ENCODE measurements at regions not wholly inside any gene's neighbourhood (a gene's known extent, or its start where the extent isn't known, plus 50 kb on each side); places are given as distances from the start of the nearest gene placed in this dataset.

DNA sequence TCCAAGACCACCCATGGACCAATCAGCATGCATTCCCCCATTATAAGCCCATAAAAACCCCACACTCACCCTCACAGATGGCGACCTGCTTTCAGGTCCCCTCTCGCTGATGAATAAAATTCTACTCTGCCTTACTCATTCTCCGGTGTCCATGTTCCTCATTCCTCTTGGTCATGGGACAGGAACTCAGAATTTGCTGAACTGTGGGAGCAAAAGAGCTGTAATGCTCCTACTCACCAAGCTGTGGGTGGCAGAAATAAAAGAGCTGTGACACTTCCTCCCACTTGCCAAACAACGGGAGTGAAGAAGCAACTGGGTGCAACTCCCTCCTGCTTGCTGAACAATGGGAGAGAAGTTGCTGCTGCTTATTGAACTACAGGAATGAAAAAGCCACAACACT, 168.5 kb upstream of the PCDH18 start:
- no peaks in the 10 kb centered on the region for H3K9me3 ChIP-seq (ENCODE audit: control insufficient read depth in 3 of 3, low read length in 3 of 3)
- H3K4me1 ChIP-seq (ENCODE audit: control insufficient read depth in 3 of 3, insufficient read depth in 3 of 3, low read length in 3 of 3), result peaks cover 0 to 5% (median 0%) of the 10 kb centered on the region in 3 donors
- no peak overlapping the region for H3K27ac ChIP-seq (ENCODE audit: low read depth, low read length)
- no peaks in the 10 kb centered on the region for H3K36me3 ChIP-seq (ENCODE audit: control insufficient read depth in 3 of 3, insufficient read depth in 3 of 3, low read length in 3 of 3)
- H3K27me3 ChIP-seq (ENCODE audit: control insufficient read depth in 3 of 3, insufficient read depth in 3 of 3, low read length in 3 of 3), result no peaks in the 10 kb centered on the region
- H3K9ac ChIP-seq (ENCODE audit: low read depth in 1 of 3, low read length in 3 of 3), result no peak overlapping the region
- H3K4me3 ChIP-seq (ENCODE audit: low read length in 3 of 3), result no peak overlapping the region

DNA sequence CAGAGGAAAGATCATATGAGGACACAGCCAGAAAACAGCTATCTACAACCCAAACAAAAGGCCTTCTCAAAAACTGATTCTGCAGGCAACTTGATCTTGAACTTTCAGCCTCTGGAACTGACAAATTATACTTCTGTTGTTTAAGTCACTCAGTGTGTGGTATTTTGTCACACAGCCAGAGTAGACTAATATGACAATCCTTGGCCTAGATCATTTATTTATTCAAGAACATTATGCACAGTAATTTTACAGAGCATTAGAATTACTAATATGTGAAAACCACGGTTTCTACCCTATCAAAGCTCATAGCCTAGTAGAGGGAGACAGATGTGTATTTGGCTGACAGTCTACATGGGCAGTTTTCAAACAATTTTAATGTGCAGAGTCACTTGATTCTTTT, 167.8 kb upstream of the PCDH18 start:
- no peak overlapping the region for H3K4me3 ChIP-seq (ENCODE audit: low read length in 3 of 3)

DNA sequence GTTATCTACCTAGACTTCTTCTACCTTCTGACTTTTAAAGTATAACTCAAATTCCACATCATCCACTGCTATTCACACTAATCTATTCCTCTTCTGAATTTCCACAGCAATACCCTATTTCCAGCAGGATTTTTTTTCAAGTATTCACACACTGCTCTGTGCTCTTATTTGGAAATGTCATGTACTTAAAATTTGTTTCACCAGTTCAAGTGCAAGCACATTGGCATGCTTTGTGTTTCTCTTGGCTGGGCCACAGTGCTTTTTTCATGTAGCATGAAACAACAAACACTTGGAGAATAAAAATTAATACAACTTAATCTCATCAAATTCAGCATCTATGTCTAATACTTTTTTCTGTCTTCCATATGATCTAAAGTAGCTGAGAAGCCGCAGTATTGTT, 161.8 kb upstream of the PCDH18 start:
- no peaks in the 10 kb centered on the region for H3K27me3 ChIP-seq (ENCODE audit: control insufficient read depth in 3 of 3, insufficient read depth in 3 of 3, low read length in 3 of 3)
- no peaks in the 10 kb centered on the region for H3K36me3 ChIP-seq (ENCODE audit: control insufficient read depth in 3 of 3, insufficient read depth in 3 of 3, low read length in 3 of 3)
- no peak overlapping the region for H3K4me3 ChIP-seq (ENCODE audit: low read length in 3 of 3)
- no peaks in the 10 kb centered on the region for H3K9me3 ChIP-seq (ENCODE audit: control insufficient read depth in 3 of 3, low read length in 3 of 3)
- no peak overlapping the region for H3K9ac ChIP-seq (ENCODE audit: low read depth in 1 of 3, low read length in 3 of 3)
- no peaks in the 10 kb centered on the region for H3K4me1 ChIP-seq (ENCODE audit: control insufficient read depth in 3 of 3, insufficient read depth in 3 of 3, low read length in 3 of 3)
- no peak overlapping the region for H3K27ac ChIP-seq (ENCODE audit: low read depth, low read length)

More for the DNA sequence above, 167.8 kb upstream of the PCDH18 start:
- H3K9me3 ChIP-seq (ENCODE audit: control insufficient read depth in 3 of 3, low read length in 3 of 3), result no peaks in the 10 kb centered on the region
- H3K4me1 ChIP-seq (ENCODE audit: control insufficient read depth in 3 of 3, insufficient read depth in 3 of 3, low read length in 3 of 3), result peaks cover 0 to 1% (median 0%) of the 10 kb centered on the region in 3 donors
- no peaks in the 10 kb centered on the region for H3K36me3 ChIP-seq (ENCODE audit: control insufficient read depth in 3 of 3, insufficient read depth in 3 of 3, low read length in 3 of 3)
- no peak overlapping the region for H3K9ac ChIP-seq (ENCODE audit: low read depth in 1 of 3, low read length in 3 of 3)
- no peak overlapping the region for H3K27ac ChIP-seq (ENCODE audit: low read depth, low read length)
- H3K27me3 ChIP-seq (ENCODE audit: control insufficient read depth in 3 of 3, insufficient read depth in 3 of 3, low read length in 3 of 3), result no peaks in the 10 kb centered on the region

DNA sequence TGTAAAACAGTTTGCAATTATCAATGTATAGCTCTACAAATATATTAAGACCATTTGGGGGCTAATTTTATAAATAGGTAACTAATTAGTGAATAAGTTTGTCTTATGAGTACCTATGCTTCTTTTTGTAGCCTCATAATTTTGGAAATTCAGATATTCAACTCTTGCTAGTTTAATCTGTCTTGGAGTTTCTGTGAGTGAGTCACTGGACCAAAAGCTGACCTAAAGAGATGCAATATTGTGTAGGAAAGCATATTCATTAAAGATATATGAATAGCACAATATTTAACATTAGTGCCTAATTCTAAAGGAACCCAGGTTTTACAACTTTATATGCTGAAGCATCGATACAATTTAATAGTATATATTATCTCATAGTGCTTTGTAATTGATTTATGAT, 161.3 kb upstream of the PCDH18 start:
- Histone ChIP-seq H3K36me3 (ENCODE audit: control insufficient read depth in 3 of 3, insufficient read depth in 3 of 3, low read length in 3 of 3) (no peaks in the 10 kb centered on the region), H3K27ac (ENCODE audit: low read depth, low read length) (no peak overlapping the region), H3K4me3 (ENCODE audit: low read length in 3 of 3) (no peak overlapping the region), H3K9me3 (ENCODE audit: control insufficient read depth in 3 of 3, low read length in 3 of 3) (no peaks in the 10 kb centered on the region), H3K4me1 (ENCODE audit: control insufficient read depth in 3 of 3, insufficient read depth in 3 of 3, low read length in 3 of 3) (no peaks in the 10 kb centered on the region), H3K9ac (ENCODE audit: low read depth in 1 of 3, low read length in 3 of 3) (no peak overlapping the region), H3K27me3 (ENCODE audit: control insufficient read depth in 3 of 3, insufficient read depth in 3 of 3, low read length in 3 of 3) (no peaks in the 10 kb centered on the region)

DNA sequence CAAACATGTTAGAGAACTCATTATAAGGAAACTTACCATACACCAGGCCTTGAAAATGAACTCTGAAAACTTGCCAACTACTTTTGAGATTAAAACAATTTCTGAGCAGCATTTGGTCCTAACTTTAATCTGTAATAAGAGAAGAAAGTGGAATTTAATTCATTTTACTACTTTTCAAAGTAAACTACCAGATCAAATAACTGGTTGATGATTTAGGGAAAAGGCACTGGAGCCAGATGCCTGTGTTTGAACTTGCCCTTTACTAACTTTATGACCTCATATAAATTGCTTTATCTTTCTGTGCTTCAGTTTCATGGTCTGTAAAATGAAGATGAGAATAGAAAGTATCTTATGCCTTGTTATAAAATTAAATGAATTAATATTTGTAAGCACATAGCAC, 159.9 kb upstream of the PCDH18 start:
- Histone ChIP-seq H3K36me3 (ENCODE audit: control insufficient read depth in 3 of 3, insufficient read depth in 3 of 3, low read length in 3 of 3) (no peaks in the 10 kb centered on the region), H3K27me3 (ENCODE audit: control insufficient read depth in 3 of 3, insufficient read depth in 3 of 3, low read length in 3 of 3) (no peaks in the 10 kb centered on the region), H3K9me3 (ENCODE audit: control insufficient read depth in 3 of 3, low read length in 3 of 3) (no peaks in the 10 kb centered on the region), H3K4me3 (ENCODE audit: low read length in 3 of 3) (no peak overlapping the region), H3K27ac (ENCODE audit: low read depth, low read length) (no peak overlapping the region), H3K4me1 (ENCODE audit: control insufficient read depth in 3 of 3, insufficient read depth in 3 of 3, low read length in 3 of 3) (no peaks in the 10 kb centered on the region), H3K9ac (ENCODE audit: low read depth in 1 of 3, low read length in 3 of 3) (no peak overlapping the region)

DNA sequence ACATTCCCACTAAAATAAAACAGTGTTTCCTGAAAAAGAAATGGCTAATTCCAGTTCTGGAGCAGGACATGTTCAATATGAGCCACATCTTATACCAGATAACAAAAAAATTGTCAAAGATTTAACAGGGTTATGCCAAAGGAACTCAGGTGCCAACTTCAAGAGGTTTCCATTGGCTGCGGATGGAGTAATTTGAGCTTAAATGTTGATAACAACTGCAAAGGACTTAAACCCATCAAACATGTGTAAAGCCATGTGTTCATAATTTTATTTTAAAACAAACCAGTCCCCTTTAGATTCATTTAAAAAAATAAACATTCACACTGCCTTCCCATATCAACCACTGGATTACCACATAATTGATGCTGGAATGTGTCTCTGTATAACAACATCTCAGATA, 156.4 kb upstream of the PCDH18 start:
- Histone ChIP-seq H3K27ac (ENCODE audit: low read depth, low read length) (no peak overlapping the region), H3K4me3 (ENCODE audit: low read length in 3 of 3) (no peak overlapping the region), H3K9ac (ENCODE audit: low read depth in 1 of 3, low read length in 3 of 3) (no peak overlapping the region), H3K4me1 (ENCODE audit: control insufficient read depth in 3 of 3, insufficient read depth in 3 of 3, low read length in 3 of 3) (no peaks in the 10 kb centered on the region), H3K9me3 (ENCODE audit: control insufficient read depth in 3 of 3, low read length in 3 of 3) (no peaks in the 10 kb centered on the region), H3K27me3 (ENCODE audit: control insufficient read depth in 3 of 3, insufficient read depth in 3 of 3, low read length in 3 of 3) (no peaks in the 10 kb centered on the region), H3K36me3 (ENCODE audit: control insufficient read depth in 3 of 3, insufficient read depth in 3 of 3, low read length in 3 of 3) (no peaks in the 10 kb centered on the region)

DNA sequence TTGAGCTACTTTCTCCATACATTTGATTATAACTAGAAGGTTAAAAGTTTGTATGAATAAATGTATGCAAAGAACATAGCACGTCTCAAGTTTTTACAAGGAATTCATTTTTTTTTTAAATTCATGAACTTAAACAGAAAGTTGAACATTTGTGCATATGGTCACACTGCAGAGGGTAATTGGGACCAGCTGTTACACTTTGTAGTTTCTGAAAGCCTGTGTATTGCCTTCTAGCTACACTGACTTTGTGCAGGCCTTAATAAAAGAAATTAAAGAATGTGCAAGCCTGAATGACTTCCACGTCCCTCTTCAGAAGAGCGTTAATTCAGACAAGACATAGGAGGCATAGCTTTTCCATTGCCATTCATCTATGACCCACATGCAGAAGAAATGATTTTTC, 153.1 kb upstream of the PCDH18 start:
- Histone ChIP-seq H3K4me3 (ENCODE audit: low read length in 3 of 3) (no peak overlapping the region), H3K4me1 (ENCODE audit: control insufficient read depth in 3 of 3, insufficient read depth in 3 of 3, low read length in 3 of 3) (no peaks in the 10 kb centered on the region), H3K36me3 (ENCODE audit: control insufficient read depth in 3 of 3, insufficient read depth in 3 of 3, low read length in 3 of 3) (no peaks in the 10 kb centered on the region), H3K27me3 (ENCODE audit: control insufficient read depth in 3 of 3, insufficient read depth in 3 of 3, low read length in 3 of 3) (no peaks in the 10 kb centered on the region), H3K27ac (ENCODE audit: low read depth, low read length) (no peak overlapping the region), H3K9ac (ENCODE audit: low read depth in 1 of 3, low read length in 3 of 3) (no peak overlapping the region), H3K9me3 (ENCODE audit: control insufficient read depth in 3 of 3, low read length in 3 of 3) (no peaks in the 10 kb centered on the region)

DNA sequence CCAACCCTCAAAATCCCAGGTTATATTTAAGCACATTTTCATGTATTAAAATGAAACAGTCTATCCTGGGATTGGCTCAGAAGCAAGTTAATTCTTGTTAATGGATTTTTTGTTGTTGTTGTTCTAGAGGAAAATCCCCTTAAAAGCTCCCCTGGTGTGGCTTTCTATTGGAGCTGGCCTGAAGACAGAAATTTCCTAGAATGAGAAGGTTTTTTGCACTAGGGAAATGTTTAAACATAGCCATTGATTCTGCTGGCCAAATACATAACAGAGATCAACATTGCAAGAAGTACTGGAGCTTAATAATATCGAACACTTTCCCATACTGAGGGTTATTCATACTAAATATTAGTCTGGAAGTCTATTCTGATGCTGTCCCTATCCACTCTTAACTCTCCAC, 148.8 kb upstream of the PCDH18 start:
- Histone ChIP-seq H3K4me3 (ENCODE audit: low read length in 3 of 3) (no peak overlapping the region), H3K27me3 (ENCODE audit: control insufficient read depth in 3 of 3, insufficient read depth in 3 of 3, low read length in 3 of 3) (no peaks in the 10 kb centered on the region), H3K4me1 (ENCODE audit: control insufficient read depth in 3 of 3, insufficient read depth in 3 of 3, low read length in 3 of 3) (no peaks in the 10 kb centered on the region), H3K27ac (ENCODE audit: low read depth, low read length) (no peak overlapping the region), H3K9me3 (ENCODE audit: control insufficient read depth in 3 of 3, low read length in 3 of 3) (no peaks in the 10 kb centered on the region), H3K36me3 (ENCODE audit: control insufficient read depth in 3 of 3, insufficient read depth in 3 of 3, low read length in 3 of 3) (no peaks in the 10 kb centered on the region), H3K9ac (ENCODE audit: low read depth in 1 of 3, low read length in 3 of 3) (no peak overlapping the region)

DNA sequence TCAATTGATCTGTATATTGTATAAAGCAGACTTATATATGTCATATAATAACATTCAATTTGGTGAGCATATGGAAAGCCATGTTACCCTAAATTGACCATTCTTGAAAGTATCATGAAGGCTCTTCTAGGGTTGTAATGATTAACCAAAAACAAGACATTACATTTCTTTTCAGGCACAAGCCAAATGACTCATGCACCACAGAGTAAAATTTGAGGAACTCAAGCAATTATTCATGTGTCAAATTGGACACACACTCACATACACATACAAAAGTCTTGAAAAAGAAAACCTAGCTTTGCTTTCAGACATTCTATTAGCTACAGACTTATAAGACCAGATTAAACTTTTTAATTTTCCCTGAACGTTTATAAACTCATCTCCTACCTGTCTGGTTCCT, 146.5 kb upstream of the PCDH18 start:
- H3K4me3 ChIP-seq (ENCODE audit: low read length in 3 of 3), result no peak overlapping the region
- no peaks in the 10 kb centered on the region for H3K9me3 ChIP-seq (ENCODE audit: control insufficient read depth in 3 of 3, low read length in 3 of 3)
- no peaks in the 10 kb centered on the region for H3K36me3 ChIP-seq (ENCODE audit: control insufficient read depth in 3 of 3, insufficient read depth in 3 of 3, low read length in 3 of 3)
- no peak overlapping the region for H3K9ac ChIP-seq (ENCODE audit: low read depth in 1 of 3, low read length in 3 of 3)
- no peaks in the 10 kb centered on the region for H3K4me1 ChIP-seq (ENCODE audit: control insufficient read depth in 3 of 3, insufficient read depth in 3 of 3, low read length in 3 of 3)
- H3K27ac ChIP-seq (ENCODE audit: low read depth, low read length), result no peak overlapping the region
- no peaks in the 10 kb centered on the region for H3K27me3 ChIP-seq (ENCODE audit: control insufficient read depth in 3 of 3, insufficient read depth in 3 of 3, low read length in 3 of 3)

DNA sequence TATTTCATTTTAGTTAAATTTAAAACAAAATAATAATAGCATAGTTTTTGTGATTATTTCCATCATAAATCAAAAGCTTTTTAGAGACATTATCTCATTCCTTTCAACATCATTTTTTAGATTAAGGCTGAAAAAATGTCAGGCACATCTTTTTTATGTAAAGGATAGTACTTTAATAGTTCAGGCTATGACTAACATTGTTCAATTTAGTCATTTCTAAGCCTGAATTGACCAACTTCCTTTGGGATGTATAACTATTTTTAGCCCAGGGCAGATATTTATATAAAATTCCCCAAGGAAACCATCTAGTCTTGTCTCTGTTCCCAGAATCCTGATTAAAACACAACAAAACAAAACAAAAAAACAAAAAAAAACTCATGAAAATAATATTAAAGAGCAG, 145.6 kb upstream of the PCDH18 start:
- H3K4me1 ChIP-seq (ENCODE audit: control insufficient read depth in 3 of 3, insufficient read depth in 3 of 3, low read length in 3 of 3), result no peaks in the 10 kb centered on the region
- H3K36me3 ChIP-seq (ENCODE audit: control insufficient read depth in 3 of 3, insufficient read depth in 3 of 3, low read length in 3 of 3), result no peaks in the 10 kb centered on the region
- no peaks in the 10 kb centered on the region for H3K9me3 ChIP-seq (ENCODE audit: control insufficient read depth in 3 of 3, low read length in 3 of 3)
- no peak overlapping the region for H3K9ac ChIP-seq (ENCODE audit: low read depth in 1 of 3, low read length in 3 of 3)
- H3K4me3 ChIP-seq (ENCODE audit: low read length in 3 of 3), result no peak overlapping the region
- H3K27me3 ChIP-seq (ENCODE audit: control insufficient read depth in 3 of 3, insufficient read depth in 3 of 3, low read length in 3 of 3), result no peaks in the 10 kb centered on the region
- H3K27ac ChIP-seq (ENCODE audit: low read depth, low read length), result no peak overlapping the region

DNA sequence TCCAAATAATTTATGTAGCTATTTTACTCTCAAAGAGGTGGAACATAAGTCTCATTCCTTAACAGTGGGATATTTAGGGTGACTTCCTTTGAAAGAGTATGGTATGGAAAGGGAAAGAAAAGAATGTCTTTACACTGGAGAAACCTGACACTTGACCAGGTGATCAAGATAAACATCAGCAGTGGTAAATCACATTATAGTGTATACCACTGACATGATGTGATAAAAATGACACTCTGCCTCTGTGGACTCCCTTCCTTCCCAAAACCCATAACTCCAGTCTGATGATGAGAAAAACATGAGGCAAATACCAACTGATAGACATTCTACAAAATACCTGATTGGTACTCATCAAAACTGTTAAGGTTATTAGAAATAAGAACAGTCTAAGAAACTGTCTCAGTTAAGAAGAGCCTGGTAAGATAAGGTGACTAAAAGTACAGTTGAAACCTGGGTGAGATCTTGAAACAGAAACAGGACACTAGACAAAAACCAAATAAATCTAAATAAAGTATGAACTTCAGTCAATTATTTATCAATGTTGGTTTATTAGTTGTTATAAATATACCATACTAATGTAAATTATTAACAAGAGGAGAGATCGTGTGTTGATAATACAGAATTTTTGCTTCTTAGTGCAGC, 144.2 kb upstream of the PCDH18 start:
- no peak overlapping the region for H3K9ac ChIP-seq (ENCODE audit: low read depth in 1 of 3, low read length in 3 of 3)
- H3K9me3 ChIP-seq (ENCODE audit: control insufficient read depth in 3 of 3, low read length in 3 of 3), result no peaks in the 10 kb centered on the region
- no peaks in the 10 kb centered on the region for H3K4me1 ChIP-seq (ENCODE audit: control insufficient read depth in 3 of 3, insufficient read depth in 3 of 3, low read length in 3 of 3)
- no peak overlapping the region for H3K4me3 ChIP-seq (ENCODE audit: low read length in 3 of 3)
- H3K36me3 ChIP-seq (ENCODE audit: control insufficient read depth in 3 of 3, insufficient read depth in 3 of 3, low read length in 3 of 3), result no peaks in the 10 kb centered on the region
- no peaks in the 10 kb centered on the region for H3K27me3 ChIP-seq (ENCODE audit: control insufficient read depth in 3 of 3, insufficient read depth in 3 of 3, low read length in 3 of 3)
- H3K27ac ChIP-seq (ENCODE audit: low read depth, low read length), result no peak overlapping the region

Data from skeletal muscle tissue (tissue), 3 donors.